B cell (primary cell): ENCODE measurements at regions not wholly inside any gene's neighbourhood (a gene's known extent, or its start where the extent isn't known, plus 50 kb on each side); places are given as distances from the start of the nearest gene placed in this dataset.

Experiments used
- ATAC-seq: fragments of 200-7000 bp; cut with Tn5 transposase; one replicate; pipeline ENCODE4 v1.10.0; 2021; ENCODE audit warnings: low read depth, mild to moderate bottlenecking, moderate number of reproducible peaks, moderate library complexity
- CTCF ChIA-PET: fragments of 350-600 bp; sonication (Branson Sonifier 250); formaldehyde crosslinking; loops from one replicate; lab custom pipeline; 2021; ENCODE audit warnings: antibody characterized with exemption, inconsistent platforms; lab: Charles Lee
- POLR2A ChIA-PET: fragments of 350-600 bp; sonication (Branson Sonifier 250); formaldehyde crosslinking; loops from one replicate; lab custom pipeline; 2021; ENCODE audit warnings: antibody characterized with exemption; lab: Charles Lee
- DNase-seq: peaks from one replicate; pipeline ENCODE4 v3.0.0; 2013
- H2AFZ ChIP-seq: 2 replicates; pipeline ENCODE4 v1.6.1; 2012; ENCODE audit warnings: mild to moderate bottlenecking, low read depth, low read length; ENCODE audit not compliant: insufficient read depth, poor library complexity, severe bottlenecking
- H3K27ac ChIP-seq, 2 donors: 1 replicate in 1 of 2; 2 replicates in 1 of 2; pipeline ENCODE4 v1.5.1; 2012 to 2013; ENCODE audit warnings: low read length in 2 of 2, mild to moderate bottlenecking in 2 of 2, moderate library complexity in 1 of 2
- H3K27me3 ChIP-seq, 4 experiments: fragments of 200-600 bp in 1 of 4; sonication (generic) in 1 of 4; replicated peaks in 1 of 4; 1 replicate in 2 of 4; 2 replicates in 2 of 4; pipeline versions ENCODE4 v1.6.1 to v1.7.0; 2013 to 2016; ENCODE audit warnings: low read length in 3 of 4, mild to moderate bottlenecking in 2 of 4, mixed read lengths in 1 of 4, moderate library complexity in 1 of 4; ENCODE audit not compliant: insufficient read depth in 4 of 4, control insufficient read depth in 3 of 4; ENCODE audit errors: control extremely low read depth in 1 of 4
- H3K36me3 ChIP-seq, 2 experiments: replicated peaks in 1 of 2; 1 replicate in 1 of 2; 2 replicates in 1 of 2; pipeline versions ENCODE4 v1.6.1 to v1.7.1; 2013; ENCODE audit warnings: low read length in 1 of 2; ENCODE audit not compliant: insufficient read depth in 2 of 2, control insufficient read depth in 1 of 2; ENCODE audit errors: control extremely low read depth in 1 of 2, extremely low read depth in 1 of 2
- H3K4me1 ChIP-seq, 2 donors: fragments of 200-600 bp in 1 of 2; sonication (generic) in 1 of 2; 1 replicate in 1 of 2; 2 replicates in 1 of 2; pipeline versions ENCODE4 v1.5.1 to v1.6.1; 2013 to 2017; ENCODE audit warnings: low read length in 2 of 2; ENCODE audit not compliant: control insufficient read depth in 2 of 2, insufficient read depth in 2 of 2
- H3K4me2 ChIP-seq: replicated peaks from 2 replicates; pipeline ENCODE3; 2012; ENCODE audit warnings: mild to moderate bottlenecking, low read depth, low read length; ENCODE audit not compliant: poor library complexity, severe bottlenecking
- H3K4me3 ChIP-seq, 5 experiments: fragments of 200-600 bp in 1 of 5; sonication (generic) in 1 of 5; 1 replicate in 3 of 5; 2 replicates in 2 of 5; pipeline versions ENCODE4 v1.5.1 to v1.7.0; 2011 to 2016; ENCODE audit warnings: low read length in 4 of 5, mild to moderate bottlenecking in 4 of 5, low read depth in 2 of 5, control low read depth in 1 of 5, moderate library complexity in 1 of 5; ENCODE audit not compliant: insufficient read depth in 1 of 5; ENCODE audit errors: control extremely low read depth in 1 of 5, extremely low read depth in 1 of 5
- H3K79me2 ChIP-seq: fragments of 200-600 bp; sonication (generic); one replicate; pipeline ENCODE4 v1.6.0; 2016; ENCODE audit warnings: low read length; ENCODE audit not compliant: control insufficient read depth, insufficient read depth
- H3K9ac ChIP-seq: fragments of 200-600 bp; sonication (generic); 2 replicates; pipeline ENCODE4 v1.6.1; 2017; ENCODE audit warnings: mild to moderate bottlenecking, low read length, moderate library complexity
- H3K9me3 ChIP-seq, 3 donors: one replicate each; pipeline versions ENCODE4 v1.6.1 to v1.7.1; 2013; ENCODE audit warnings: low read length in 2 of 3; ENCODE audit not compliant: control insufficient read depth in 2 of 3, insufficient read depth in 1 of 3; ENCODE audit errors: control extremely low read depth in 1 of 3
- H4K20me1 ChIP-seq: 2 replicates; pipeline ENCODE4 v1.6.0; 2012; ENCODE audit warnings: mild to moderate bottlenecking, low read length; ENCODE audit not compliant: insufficient read depth, control insufficient read depth, poor library complexity, severe bottlenecking
- H3K27ac Mint-ChIP-seq: one replicate; pipeline ENCODE4 v1.8.0; 2021; ENCODE audit warnings: mixed read lengths
- H3K27me3 Mint-ChIP-seq: one replicate; pipeline ENCODE4 v1.8.0; 2021; ENCODE audit warnings: mixed read lengths
- H3K4me1 Mint-ChIP-seq: one replicate; pipeline ENCODE4 v1.8.0; 2021; ENCODE audit warnings: mixed read lengths
- H3K4me3 Mint-ChIP-seq: one replicate; pipeline ENCODE4 v1.8.0; 2021; ENCODE audit warnings: mixed read lengths
- H3K9me3 Mint-ChIP-seq: one replicate; pipeline ENCODE4 v1.8.0; 2022; ENCODE audit warnings: mixed read lengths; ENCODE audit not compliant: insufficient read depth
- EZH2 ChIP-seq: IDR thresholded peaks from 2 replicates; pipeline ENCODE4 v1.6.1; 2012; ENCODE audit warnings: borderline replicate concordance, low read depth, mild to moderate bottlenecking, moderate library complexity, low read length; ENCODE audit not compliant: insufficient read depth, poor library complexity, severe bottlenecking
- WGBS: methylation state at CpG from one replicate; pipeline ENCODE4 v1.1.5; 2013; ENCODE audit warnings: missing lambda C conversion rate; ENCODE audit not compliant: insufficient coverage; 5-methylcytosine and 5-hydroxymethylcytosine counted together
- intact Hi-C: fragments of 100-400 bp; cut with micrococcal nuclease; formaldehyde crosslinking; loops from one replicate; pipeline ENCODE4 v1.10.0; 2022
- TF ChIP-seq, protein P1 (sequence below): fragments of 200-600 bp; IDR thresholded peaks from one replicate; pipeline ENCODE4 v1.8.0; 2022; ENCODE audit warnings: antibody characterized with exemption, mild to moderate bottlenecking

- POLR2A ChIA-PET = no interaction called here
Observed at GRCh38 chr18:22539051-22539765, 121.5 kb upstream of the CTAGE1 start.

GRCh38 chr18:22541232-22541631, 123.5 kb upstream of the CTAGE1 start:
- Histone ChIP-seq H3K79me2 (no peaks in the 10 kb centered on the region), H2AFZ (no peak overlapping the region), H3K9ac (no peak overlapping the region), H3K4me3 (no peak overlapping the region), H3K27ac (no peak overlapping the region), H4K20me1 (no peaks in the 10 kb centered on the region), H3K4me1 (no peaks in the 10 kb centered on the region), H3K9me3 (peaks cover 0 to 10% (median 0%) of the 10 kb centered on the region in 3 donors), H3K4me2 (no peak overlapping the region), H3K27me3 (no peaks in the 10 kb centered on the region), H3K36me3 (no peaks in the 10 kb centered on the region)
- ChIA-PET CTCF (no interaction called here), POLR2A (no interaction called here)
- TF ChIP-seq, protein P1, sequence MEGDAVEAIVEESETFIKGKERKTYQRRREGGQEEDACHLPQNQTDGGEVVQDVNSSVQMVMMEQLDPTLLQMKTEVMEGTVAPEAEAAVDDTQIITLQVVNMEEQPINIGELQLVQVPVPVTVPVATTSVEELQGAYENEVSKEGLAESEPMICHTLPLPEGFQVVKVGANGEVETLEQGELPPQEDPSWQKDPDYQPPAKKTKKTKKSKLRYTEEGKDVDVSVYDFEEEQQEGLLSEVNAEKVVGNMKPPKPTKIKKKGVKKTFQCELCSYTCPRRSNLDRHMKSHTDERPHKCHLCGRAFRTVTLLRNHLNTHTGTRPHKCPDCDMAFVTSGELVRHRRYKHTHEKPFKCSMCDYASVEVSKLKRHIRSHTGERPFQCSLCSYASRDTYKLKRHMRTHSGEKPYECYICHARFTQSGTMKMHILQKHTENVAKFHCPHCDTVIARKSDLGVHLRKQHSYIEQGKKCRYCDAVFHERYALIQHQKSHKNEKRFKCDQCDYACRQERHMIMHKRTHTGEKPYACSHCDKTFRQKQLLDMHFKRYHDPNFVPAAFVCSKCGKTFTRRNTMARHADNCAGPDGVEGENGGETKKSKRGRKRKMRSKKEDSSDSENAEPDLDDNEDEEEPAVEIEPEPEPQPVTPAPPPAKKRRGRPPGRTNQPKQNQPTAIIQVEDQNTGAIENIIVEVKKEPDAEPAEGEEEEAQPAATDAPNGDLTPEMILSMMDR = no peak
- TF ChIP-seq EZH2 = no peak
- DNase-seq (no peak), ATAC-seq (no peak)
- Mint-ChIP-seq H3K9me3 (peaks cover 3% of the 10 kb centered on the region), H3K27ac (no peak overlapping the region), H3K4me1 (no peaks in the 10 kb centered on the region), H3K27me3 (no peaks in the 10 kb centered on the region), H3K4me3 (no peak overlapping the region)
- intact Hi-C loops = no loop called here
- whole genome bisulfite sequencing = no CpG with 5 or more reads among the region's 1 CpG

More at GRCh38 chr18:22539051-22539765, 121.5 kb upstream of the CTAGE1 start:
- intact Hi-C loops = no loop called here
- CTCF ChIA-PET = no interaction called here
- Histone ChIP-seq H3K4me2 (no peak overlapping the region), H4K20me1 (no peaks in the 10 kb centered on the region), H3K27ac (no peak overlapping the region), H3K27me3 (no peaks in the 10 kb centered on the region), H3K4me1 (no peaks in the 10 kb centered on the region), H3K79me2 (no peaks in the 10 kb centered on the region), H2AFZ (no peak overlapping the region), H3K4me3 (no peak overlapping the region), H3K9ac (no peak overlapping the region), H3K36me3 (no peaks in the 10 kb centered on the region), H3K9me3 (peaks cover 0 to 8% (median 0%) of the 10 kb centered on the region in 3 donors)
- 87% methylated on average over 5 of the region's 6 CpGs for WGBS
- Mint-ChIP-seq H3K4me3 (no peak overlapping the region), H3K4me1 (no peaks in the 10 kb centered on the region), H3K9me3 (peaks cover 3% of the 10 kb centered on the region), H3K27me3 (no peaks in the 10 kb centered on the region), H3K27ac (no peak overlapping the region)
- TF ChIP-seq EZH2 = no peak
- TF ChIP-seq, protein P1 = no peak
- ATAC-seq = no peak
- no peak for DNase-seq
